C4-2B (cell line): ENCODE measurements at regions not wholly inside any gene's neighbourhood (a gene's known extent, or its start where the extent isn't known, plus 50 kb on each side); places are given as distances from the start of the nearest gene placed in this dataset.

Experiments
- H3K27ac ChIP-seq: fragments of 450-650 bp; 2 replicates; pipeline ENCODE4 v1.5.1; 2017
- ZFX ChIP-seq: fragments of 450-650 bp; IDR thresholded peaks from 2 replicates; pipeline ENCODE4 v1.6.1; 2017
- TF ChIP-seq, protein P1 (sequence below): fragments of 450-650 bp; conservative IDR thresholded peaks from 2 replicates; pipeline ENCODE4 v1.5.1; 2017; ENCODE audit warnings: mild to moderate bottlenecking

DNA sequence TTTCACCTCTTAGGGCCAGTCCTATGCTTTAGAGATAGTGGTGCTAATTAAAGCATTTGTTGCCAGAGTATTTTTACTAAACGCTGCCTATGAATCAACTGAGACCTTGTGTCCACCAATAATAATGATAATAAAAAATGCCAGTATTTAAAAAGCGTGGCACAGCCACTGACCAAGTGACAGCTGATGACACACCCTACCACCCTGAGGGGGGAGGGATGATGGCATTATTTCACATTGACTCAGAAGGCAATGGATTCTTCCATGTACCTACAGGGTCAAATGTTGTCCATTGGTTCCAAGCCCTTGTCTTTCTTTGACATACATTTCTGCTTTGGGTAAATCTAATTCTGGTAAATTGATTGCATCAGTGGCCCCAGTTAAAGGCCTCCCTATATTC lies 384.4 kb downstream of the DLEU7 start:
- TF ChIP-seq, protein P1, sequence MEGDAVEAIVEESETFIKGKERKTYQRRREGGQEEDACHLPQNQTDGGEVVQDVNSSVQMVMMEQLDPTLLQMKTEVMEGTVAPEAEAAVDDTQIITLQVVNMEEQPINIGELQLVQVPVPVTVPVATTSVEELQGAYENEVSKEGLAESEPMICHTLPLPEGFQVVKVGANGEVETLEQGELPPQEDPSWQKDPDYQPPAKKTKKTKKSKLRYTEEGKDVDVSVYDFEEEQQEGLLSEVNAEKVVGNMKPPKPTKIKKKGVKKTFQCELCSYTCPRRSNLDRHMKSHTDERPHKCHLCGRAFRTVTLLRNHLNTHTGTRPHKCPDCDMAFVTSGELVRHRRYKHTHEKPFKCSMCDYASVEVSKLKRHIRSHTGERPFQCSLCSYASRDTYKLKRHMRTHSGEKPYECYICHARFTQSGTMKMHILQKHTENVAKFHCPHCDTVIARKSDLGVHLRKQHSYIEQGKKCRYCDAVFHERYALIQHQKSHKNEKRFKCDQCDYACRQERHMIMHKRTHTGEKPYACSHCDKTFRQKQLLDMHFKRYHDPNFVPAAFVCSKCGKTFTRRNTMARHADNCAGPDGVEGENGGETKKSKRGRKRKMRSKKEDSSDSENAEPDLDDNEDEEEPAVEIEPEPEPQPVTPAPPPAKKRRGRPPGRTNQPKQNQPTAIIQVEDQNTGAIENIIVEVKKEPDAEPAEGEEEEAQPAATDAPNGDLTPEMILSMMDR = no peak
- TF ChIP-seq ZFX = no peak
- H3K27ac ChIP-seq = peak overlapping the region; percentile 56

DNA sequence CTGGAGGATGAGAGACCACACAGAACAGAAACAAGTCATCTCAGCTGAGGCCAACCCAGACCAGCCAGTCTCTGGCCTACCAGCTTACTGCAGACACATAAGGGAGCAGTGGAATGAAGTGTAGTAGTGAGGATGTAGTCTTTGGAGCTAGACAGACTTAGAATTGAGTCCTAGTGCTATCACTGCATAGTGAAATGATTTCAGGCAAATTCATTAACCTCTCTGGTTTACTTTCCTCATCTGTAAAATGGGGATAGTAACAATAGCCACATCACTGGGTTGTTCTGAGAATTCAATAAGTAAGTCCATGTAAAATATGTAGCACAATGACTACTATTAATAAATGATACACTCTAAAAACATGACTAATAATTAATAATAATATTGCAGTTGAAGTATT lies 383.8 kb downstream of the DLEU7 start:
- TF ChIP-seq, protein P1 = no peak
- TF ChIP-seq ZFX = no peak

DNA sequence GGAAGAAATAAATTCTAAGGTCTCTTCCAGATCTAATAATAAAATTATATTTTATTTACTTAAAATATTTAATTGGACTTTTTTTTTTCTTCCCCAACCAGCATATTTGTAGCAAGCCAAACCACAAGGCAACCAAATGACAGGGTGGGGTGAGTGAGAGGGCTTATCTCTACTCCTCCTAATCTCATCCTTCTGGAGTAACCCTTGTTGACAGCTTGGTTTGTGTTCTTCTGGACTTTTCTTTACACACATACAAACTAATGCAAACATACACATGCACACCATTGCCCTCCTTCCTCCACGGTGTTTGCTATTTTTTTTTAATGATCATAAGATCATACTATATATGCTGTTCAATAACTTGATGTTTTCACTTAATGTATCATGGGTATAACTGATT lies 383.1 kb downstream of the DLEU7 start:
- no peak overlapping the region for H3K27ac ChIP-seq
- TF ChIP-seq, protein P1 = no peak
- TF ChIP-seq ZFX = no peak

More for the DNA sequence above, 383.8 kb downstream of the DLEU7 start:
- peak overlapping the region; percentile 56 for H3K27ac ChIP-seq

DNA sequence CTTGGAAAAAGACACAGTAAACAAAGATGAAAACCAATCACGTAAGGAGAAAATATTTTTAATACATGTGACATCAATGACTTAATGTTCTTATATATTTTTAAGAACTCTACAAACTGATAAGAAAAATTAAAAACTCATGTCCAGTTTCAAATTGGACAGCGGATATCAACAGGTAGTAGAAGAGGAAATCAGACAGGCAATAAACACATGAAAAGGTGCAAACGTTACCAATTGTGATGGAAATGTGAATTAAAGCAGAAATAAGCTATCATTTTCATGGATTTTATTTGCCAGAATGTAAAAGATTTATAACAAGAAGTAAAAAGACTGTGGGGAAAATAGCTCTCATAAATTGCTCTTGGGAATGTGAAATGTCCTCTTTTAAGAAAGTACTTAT lies 382.3 kb downstream of the DLEU7 start:
- no peak for TF ChIP-seq ZFX
- no peak overlapping the region for H3K27ac ChIP-seq

DNA sequence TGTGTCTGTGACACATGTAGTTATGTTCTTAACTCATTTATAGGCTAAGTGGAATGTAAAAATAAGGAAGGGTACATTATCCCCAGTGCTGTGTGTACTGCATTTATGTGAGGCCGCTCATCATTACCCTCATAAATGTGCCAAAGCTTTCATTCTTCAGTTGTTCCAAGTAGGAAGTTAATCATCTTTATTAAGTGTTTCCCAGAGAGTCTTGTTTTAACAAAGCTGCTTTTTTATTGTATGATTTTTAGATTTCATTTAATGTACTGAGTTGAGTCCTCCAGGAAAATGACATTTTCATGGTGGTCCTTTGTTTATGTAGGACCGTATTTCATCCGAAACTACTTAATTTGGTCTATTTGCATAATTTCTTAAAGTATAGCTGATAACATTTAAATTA lies 379.8 kb downstream of the DLEU7 start:
- TF ChIP-seq, protein P1 = no peak
- TF ChIP-seq ZFX = no peak
- no peak overlapping the region for H3K27ac ChIP-seq

DNA sequence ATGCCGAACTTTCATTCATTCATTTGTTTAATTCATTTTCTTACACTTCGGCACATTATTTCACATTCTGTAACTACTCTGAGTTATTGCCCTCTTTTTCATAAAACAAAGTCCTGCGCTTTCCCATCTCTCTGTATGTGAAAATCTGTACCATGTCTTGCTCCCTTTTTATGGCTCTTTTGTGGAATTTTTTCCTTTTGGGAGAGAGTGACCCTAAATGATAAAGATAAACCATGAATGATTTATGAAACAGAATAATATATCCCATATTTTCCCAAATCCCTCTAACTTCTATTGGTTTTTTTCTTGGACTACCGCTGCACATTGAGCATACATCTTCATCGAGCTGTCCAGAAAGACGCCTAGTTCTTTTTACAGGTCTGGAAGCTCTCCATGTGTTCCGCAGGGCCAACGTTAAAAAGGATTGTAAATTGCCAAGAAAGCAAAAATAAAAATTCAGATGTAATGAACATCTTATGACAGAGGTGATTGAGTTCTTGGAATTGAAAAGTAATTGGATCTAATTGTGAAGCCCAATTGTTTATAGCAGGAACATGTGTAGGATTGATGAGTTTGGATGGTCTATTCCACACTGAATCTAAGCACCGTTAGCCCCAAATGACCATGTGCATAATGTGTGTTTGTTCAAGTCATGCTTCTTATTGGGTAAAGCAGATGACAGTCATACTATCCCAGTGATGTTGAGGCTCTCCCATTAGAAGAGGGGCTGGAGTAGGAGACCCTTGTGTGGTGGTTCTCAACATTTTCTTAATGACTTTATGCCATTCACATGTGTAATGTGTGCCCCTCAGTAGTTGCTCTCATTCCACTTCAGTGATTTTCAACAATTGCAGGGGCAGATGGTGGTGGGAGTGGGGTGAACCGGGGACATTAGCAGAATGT lies 378.9 kb downstream of the DLEU7 start:
- no peak overlapping the region for H3K27ac ChIP-seq
- no peak for TF ChIP-seq ZFX
- TF ChIP-seq, protein P1 = no peak

DNA sequence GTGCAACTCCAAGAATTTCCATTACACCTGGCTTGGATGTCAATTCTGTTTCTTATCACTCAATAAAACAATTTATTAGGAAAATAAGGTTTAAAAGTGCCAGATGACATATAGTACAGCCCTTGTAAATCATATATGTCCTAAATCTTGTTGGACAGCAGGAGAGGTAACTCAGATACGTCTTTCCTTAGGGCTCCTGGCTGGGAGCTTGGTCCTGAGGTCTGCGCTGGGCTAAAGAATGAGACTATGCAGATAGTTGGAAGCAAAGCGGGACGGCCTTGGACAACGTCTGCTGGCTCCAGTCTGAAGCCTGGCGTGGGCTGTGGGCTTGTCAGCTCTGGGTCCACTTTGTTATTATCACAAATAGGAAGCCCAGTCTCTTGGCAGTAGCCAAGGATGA lies 377.0 kb downstream of the DLEU7 start:
- H3K27ac ChIP-seq = no peak overlapping the region
- TF ChIP-seq, protein P1 = no peak
- TF ChIP-seq ZFX = no peak
